NOMO-1 (cell line): ENCODE measurements at regions not wholly inside any gene's neighbourhood (a gene's known extent, or its start where the extent isn't known, plus 50 kb on each side); places are given as distances from the start of the nearest gene placed in this dataset.
"Not testable (repeated sequence)": the region's sequence is repeated elsewhere in the genome, so short reads cannot be mapped to it uniquely, and the experiment has no call there.

ENCODE experiments used
- DNase-seq, 2 experiments: peaks; one replicate each; lab custom pipeline; 2025; ENCODE audit not compliant: unreplicated experiment in 2 of 2; lab: John Stamatoyannopoulos, UW

DNA sequence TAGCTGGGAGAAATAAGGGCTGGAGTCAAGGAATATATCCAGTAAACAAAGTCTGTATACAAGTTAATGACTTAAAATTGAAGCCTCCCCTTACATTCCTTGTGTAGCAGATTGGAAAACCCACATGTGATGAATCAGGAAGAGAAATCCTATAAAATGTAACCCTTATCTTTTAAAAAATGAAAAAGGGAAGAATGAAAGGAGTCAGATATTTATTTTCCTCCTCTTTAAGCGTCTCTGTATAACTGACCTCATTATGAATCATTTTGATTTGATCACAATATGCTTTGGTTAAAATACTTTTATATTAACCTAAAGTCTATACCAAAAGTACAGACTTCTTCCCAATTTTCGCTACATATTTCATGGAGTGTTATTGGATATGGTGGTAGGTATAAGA lies 316.3 kb upstream of the STAC start:
- DNase-seq = no peak

DNA sequence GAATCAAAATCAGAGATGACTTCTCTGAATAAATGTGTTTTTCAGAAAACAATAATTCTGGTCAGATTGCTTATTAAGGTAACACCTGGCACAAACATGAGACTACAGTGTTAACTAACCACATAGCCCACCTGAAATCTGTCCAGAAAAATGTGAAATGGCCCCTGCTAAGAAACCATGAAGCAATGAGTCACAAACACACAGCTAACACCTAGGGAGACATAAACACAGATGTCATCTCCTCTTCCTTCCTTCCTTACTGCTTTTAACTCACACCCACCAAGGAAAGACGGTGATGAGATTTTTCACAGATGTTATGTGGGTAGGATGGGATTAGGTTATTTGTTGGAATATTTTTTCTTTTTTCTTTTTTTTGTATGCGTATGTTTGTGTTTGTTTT lies 315.0 kb upstream of the STAC start:
- no peak for DNase-seq

DNA sequence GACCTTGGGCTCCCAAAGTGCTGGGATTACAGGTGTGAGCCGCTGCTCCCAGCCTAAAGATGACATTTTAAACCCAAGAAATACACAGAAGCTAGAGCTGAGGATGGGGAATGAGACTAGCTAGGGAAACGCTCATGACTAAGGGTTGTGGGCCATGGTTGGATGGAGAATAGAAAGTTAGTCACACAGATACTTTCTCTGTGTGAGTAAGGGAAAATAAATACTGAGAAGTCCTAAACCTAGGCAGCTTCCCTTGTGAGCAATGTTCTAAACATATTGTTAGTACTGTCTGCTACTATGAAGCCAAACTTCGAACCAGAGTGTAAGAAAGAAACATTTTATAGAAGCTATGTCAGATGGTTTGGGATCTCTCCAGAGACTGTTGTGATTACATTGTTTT lies 304.8 kb upstream of the STAC start:
- DNase-seq = no peak

DNA sequence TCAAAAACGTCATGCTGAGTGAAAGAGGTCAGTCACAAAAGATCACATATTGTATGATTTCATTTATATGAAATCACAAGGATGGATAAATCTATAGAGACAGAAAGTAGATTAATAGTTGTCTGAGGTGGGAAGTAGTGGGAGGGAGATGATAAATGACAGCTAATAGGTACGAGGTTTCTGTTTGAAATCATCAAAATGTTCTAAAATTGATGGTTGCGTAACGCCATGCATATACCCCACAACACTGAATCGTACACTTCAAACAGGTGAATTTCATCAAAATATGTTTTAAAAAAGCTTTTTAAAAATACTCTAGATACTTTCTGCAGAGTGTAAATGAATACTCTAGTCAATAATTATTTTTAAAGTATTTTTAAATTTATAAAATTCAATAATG lies 303.0 kb upstream of the STAC start:
- DNase-seq = no peak

DNA sequence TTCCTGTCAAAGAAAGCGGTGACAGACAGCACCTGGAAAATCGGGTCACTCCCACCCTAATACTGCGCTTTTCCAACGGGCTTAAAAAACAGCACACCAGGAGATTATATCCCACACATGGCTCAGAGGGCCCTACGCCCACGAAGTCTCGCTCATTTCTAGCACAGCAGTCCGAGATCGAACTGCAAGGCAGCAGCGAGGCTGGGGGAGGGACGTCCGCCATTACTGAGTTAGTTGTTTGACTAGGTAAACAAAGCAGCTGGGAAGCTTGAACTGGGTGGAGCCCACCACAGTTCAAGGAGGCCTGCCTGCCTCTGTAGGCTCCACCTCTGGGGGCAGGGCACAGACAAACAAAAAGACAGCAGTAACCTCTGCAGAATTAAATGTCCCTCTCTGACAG lies 297.3 kb upstream of the STAC start:
- DNase-seq = not testable (repeated sequence)

DNA sequence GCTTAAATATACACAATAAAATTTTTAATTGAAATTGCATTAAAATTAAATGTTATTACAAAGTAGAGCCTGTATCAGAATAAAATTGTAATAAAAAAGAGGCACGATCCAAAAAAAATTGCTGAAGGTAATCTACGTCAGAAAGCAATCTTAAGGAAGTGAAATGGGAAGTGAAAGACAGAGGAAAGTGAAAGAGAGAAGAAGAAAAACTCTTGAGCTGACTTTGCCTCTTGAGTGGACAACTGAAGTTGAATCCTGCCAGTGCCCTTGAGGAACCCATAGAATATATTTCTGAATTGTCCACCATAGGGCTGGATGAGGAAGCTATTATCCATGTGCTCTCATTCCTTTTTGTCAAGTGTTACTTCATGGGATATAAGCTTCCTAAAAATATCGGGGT lies 285.1 kb upstream of the STAC start:
- DNase-seq = peak; percentile 6 to 56

DNA sequence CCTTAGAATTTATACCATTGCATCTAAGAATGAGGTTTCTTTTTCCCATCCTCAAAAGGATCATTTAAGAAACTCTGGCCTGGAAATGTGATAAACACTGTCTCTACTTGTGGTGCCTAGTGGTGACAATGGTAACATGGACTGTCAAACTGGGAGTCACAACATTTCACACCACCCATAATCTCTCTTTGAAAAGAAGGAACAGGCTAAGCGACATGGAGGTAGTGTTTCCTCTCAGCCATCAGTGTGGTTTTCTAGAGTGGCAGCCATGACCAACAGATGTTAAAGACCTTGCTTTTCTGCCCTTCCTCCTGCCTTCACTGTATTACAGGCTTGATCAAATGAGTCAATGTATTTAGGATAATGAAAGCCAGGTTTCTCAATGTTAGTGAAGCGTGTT lies 283.1 kb upstream of the STAC start:
- DNase-seq = no peak

DNA sequence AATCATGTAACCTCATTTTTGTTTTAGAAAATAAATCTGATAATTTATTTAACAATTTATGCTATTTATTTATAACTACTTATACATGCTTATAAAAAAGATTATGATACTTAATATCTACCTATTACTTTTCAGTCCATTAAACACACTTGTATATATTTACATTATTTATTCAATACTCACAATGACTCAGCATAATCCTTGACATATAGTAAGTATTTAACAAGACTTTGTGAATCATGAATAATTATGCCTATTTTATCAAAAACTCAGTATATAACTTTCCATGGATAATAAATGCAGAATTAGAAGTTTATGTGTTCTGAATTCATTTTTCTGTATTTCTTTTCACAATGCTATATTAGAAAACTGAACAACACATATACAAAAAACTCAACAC lies 266.0 kb upstream of the STAC start:
- DNase-seq = no peak

DNA sequence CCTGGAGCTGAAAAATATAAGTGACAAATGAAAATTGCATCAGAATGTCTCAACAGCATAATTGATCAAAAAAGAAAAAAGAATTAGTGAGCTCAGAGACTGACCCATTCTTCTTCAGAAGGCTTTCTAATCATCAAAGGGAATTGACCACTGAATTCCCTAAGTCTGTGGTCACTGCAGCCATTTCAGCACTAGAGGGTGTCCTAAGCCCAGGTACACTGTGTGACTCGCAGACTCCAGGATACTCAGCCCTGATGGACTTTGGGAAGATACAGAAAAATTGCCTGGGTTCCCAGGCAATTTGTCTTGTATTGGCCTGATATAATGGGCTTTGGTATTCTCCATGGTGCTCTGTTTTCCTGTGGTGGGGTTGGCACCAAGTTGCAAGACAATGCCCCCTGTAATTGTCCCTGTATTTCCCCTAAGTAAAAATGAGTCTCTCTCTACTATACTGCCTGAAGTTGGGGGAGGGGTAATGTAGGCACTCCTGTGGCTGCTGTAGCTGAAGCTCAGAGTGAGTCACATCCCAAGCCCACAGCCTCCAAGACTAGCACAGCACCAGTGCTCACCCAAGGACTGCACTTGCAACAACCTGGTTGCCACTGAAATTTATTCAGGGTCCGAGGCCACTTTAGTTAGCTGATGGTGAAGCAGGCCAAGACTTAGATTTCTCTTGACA lies 256.0 kb upstream of the STAC start:
- no peak for DNase-seq

DNA sequence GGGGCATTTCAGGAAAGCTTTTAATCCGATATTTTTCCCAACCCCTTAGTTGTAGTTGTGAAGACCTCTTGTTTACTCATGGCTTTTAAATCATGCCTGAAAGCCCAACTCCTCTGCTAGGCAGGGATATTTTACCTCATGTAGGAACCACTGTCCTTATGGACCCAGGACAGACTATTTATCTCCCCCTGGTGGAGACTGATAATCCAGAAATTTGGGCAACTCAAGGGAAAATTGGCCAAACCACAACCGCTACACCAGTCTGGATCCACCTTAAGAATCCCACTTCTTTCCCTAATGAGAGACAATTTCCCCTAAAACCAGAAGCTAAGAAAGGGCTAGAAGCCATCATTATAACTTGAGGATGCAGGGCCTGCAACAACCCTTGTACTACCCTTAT lies 248.1 kb upstream of the STAC start:
- no peak for DNase-seq

DNA sequence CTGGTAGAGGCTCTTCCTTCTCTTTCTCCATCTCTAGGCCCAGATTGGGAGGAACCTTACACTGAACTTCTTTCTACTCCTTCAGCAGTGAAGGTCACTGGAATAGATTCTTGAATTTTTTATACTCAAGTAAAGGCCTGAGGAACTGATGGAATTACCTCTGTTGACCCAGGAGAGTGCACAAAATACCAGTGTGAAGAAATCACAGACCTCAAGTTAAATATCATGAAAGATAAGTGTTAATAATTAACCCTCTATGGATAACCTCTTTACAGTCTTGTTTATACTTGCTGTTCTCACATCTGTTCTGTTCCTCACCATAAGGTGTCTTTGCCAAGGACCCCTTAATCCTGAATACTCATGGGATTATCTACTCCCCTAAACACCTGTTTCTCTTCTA lies 244.4 kb upstream of the STAC start:
- no peak for DNase-seq

DNA sequence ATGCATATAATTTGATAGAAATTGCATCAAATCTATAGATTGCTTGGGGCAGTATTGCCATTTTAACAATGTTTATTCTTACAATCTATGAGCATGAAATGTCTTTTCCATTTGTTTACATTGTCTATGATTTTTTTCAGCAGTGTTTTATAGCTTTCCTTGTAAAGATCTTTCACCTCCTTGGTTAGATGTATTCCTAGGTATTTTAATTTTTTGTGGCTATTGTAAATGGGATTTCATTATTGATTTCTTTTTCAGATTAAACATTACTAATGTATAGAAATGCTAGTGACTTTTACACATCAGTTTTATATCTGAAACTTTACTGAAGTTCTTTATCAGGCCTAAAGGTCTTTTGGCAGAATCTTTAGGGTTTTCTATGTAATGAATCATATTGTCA lies 237.6 kb upstream of the STAC start:
- DNase-seq = no peak

DNA sequence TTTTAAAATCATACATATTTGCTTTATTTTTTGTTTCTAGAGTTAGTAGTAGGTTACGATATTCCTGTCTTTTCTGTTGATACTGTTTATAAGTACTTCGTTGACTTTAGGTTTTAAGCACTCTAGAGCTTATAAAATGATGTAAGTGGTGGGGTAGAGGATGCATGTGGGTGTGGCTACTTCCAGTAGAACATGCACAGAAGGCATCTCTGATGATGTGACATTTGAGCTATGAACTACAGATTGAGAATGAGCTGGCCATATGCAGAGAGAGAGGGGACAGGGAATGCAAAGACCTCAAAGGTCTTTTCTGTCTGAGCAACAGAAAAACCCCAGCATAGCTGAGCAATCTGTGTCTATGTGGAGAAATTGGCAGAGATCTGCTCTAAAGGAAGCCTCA lies 233.9 kb upstream of the STAC start:
- no peak for DNase-seq

DNA sequence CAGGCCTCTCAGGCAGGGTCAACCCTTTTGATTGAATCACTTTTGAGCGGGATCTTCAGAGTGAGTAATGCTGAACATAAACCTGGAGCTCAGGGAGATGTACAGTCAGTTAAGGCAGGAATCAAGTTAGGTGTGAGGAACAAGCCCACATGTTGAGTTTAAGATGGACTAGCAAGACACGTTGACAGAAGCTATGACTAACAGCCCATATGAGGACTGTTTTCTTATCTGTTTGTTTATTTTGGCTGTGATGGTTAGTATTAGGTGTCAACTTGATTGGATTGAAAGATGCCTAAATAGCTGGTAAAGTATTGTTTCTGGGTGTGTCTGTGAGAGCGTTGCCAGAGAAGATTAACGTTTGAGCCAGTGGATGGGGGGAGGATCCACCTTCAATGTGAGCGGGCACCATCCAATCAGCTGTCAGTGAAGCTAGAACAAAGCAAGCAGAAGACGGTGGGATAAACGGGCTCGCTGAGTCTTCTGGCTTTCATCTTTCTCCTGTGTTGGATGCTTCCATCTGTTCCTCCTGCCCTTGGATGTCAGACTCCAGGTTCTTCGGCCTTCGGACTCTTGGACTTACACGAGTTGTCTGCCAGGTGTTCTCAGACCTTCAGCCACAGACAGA lies 232.3 kb upstream of the STAC start:
- DNase-seq = no peak

DNA sequence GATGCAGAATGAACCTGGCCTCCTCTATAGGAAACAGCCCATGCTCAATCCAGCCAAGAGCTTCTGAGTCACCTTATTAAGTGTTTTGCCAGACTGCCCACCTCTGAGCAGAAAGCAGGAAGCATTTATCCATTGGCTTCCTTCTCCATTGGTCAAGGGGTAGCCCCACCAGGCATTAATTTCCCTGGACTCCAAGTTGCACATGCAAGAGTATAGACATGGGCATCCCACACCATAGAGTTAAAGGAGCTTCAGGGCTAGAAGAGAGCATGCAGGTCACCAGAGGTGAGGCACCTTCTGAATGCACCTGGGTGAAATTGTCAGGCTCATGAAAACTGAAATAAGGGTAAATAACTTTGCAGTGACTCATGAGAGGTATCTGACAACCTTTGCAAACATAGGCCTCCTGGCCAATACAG lies 230.8 kb upstream of the STAC start:
- no peak for DNase-seq

DNA sequence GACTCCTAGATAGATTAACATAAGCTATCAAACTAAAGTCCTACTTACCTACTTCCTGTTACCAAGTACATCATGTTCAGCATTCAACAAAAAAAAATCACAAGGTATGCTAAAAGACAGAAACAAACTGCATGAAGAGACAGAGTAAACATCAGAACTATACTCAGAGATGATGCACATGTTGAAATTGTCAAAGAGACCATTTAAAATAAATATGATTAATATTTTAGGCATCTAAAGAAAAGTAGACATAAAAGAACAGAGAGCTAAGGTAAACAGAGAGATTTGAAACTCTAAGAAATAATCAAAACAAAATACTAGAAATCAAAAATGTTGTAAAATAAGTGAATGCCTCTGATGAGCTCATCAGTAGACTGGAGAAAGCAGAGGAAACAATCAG lies 224.8 kb upstream of the STAC start:
- DNase-seq = no peak

DNA sequence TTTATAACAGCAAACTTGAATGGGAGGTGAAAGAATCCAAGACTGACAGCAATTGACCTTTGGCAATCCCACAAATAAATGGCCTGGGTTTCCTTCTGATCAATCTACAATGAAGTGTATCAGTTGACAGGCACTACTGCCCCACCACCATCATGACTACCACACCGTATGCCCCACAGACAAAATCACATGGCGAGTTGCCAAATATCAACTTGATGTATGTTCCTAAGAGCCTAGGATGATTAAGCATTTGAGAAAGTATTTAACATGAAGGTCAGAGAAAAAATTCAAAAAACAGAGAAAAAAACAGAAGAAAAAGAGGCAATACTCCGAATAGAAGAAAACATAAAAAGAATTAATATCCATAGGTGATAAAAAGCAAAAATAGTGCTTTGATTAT lies 215.9 kb upstream of the STAC start:
- no peak for DNase-seq

DNA sequence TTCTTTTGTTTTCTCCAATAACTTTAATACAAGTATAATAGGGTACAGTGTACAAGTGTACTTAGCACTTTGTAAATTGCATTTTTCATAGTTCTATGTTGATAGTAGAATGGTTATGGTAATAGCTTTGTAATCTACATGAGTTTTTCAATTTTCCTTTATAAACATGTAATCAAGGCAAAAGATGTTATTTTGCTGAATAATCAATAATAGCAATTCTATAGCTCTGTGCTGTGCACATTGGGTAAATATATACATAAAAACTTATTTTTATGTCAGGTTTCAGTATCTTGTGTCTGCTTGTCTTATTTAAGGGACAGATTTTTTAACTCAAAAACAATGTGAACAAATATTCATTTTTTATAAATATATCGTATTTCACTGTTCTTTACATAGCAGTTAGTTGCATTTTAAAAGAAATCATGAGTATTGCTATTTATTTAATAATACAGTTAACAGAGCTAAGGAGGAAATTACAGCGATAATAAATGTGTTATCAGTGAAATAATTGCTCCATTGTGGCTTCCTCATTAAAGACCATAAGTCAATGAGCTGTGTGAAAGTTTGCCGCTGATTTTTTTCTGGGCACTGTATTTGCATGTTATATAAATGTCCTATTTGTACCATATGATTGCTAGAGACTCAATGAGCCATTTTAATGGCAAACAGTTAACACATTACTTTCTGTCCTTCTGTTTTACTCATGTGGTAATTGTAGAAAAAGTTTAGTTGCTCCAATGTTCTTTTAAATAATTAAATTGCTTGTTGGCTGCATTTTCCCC lies 214.6 kb upstream of the STAC start:
- no peak for DNase-seq

DNA sequence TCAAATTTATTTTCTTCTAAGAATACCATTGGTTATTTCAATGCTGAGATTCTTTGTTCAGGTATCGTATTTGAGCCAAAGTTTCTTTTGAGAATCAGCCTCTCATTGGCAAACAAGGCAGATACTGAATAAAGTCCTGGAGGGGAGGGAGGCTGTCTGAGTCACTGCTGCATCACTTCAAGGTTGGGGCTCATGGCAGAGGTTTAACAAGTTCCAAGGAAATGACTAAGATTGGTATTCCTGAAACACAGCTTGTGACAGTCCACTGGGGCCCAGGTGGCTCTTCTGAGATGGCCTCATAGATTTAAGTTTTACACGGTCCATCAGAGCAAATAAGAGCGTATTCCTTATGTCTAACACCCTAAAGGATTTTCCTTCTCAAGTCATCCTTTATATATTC lies 213.8 kb upstream of the STAC start:
- DNase-seq = no peak

DNA sequence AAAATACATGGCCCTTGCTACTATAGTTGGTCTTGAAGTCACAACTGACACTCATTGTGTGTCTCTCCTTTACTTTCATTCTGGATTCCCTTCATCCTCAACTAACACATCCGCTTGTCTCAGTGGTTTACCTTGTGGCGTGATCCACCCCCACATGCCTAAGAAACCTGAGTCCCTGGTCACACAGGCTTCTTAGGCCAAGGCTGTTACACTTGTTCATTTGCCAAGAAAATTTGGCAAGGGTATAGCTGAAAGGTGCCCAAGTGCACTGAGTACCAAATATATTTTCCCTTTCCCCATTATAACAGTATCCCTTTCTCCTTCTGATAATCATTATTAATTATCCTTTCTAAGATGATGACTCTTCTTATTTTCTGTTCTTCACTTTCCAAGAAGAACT lies 207.6 kb upstream of the STAC start:
- no peak for DNase-seq

DNA sequence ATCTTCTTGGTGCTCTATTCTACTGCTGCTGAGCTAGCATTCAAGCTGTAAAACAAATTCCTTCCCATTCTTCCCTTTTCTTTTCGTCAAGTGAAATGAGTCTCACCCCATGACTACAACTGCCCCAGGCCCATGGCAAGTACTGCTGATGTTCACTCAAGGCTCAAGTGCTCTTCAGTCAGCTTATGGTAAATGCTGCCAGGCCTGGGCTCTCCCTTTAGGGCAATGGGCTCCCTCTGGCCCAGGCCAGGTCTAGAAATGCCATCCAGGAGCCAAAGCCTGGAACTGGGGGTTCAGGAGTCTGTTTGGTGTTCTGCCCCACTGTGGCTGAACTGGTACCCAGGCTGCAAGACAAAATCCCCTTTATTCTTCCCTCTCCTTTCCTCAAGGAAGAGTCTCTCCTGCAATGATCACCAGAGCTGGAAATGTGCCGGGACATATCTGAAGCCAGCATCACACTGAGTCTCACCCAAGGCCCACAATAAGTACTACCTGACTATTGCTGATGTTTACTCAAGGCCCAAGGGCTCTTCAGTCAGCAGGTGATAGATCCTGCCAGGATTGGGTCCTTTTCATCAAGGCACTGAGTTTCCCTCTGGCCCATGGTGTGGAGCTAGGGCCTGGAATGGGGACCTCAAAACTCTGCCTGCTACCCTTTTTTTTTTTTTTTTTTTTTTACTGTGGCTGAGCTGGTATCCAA lies 205.0 kb upstream of the STAC start:
- DNase-seq = no peak
